ENCODE measurements at regions not wholly inside any gene's neighbourhood (a gene's known extent, or its start where the extent isn't known, plus 50 kb on each side); places are given as distances from the start of the nearest gene placed in this dataset.

GRCh38 chr10:105658696-105659095 is 1017.6 kb downstream of the SORCS3 start:
- no peaks in the 10 kb centered on the region for H3K36me3 ChIP-seq (ENCODE audit: insufficient read depth, low read length)
- no peaks in the 10 kb centered on the region for H3K9me3 ChIP-seq (ENCODE audit: low read length)
- H3K27ac ChIP-seq (ENCODE audit: low read depth, low read length) = no peak overlapping the region
- no peaks in the 10 kb centered on the region for H3K27me3 ChIP-seq (ENCODE audit: control insufficient read depth in 1 of 2, insufficient read depth in 2 of 2, low read length in 2 of 2)
- no peak overlapping the region for H3K9ac ChIP-seq (ENCODE audit: low read length)
- no peaks in the 10 kb centered on the region for H3K4me1 ChIP-seq (ENCODE audit: insufficient read depth, low read length)
- no peak overlapping the region for H3K4me3 ChIP-seq (ENCODE audit: low read depth in 1 of 2, low read length in 2 of 2)

- no peak overlapping the region for H3K9ac ChIP-seq (ENCODE audit: low read length)
- H3K4me3 ChIP-seq (ENCODE audit: low read depth in 1 of 2, low read length in 2 of 2) = no peak overlapping the region
- H3K27me3 ChIP-seq (ENCODE audit: control insufficient read depth in 1 of 2, insufficient read depth in 2 of 2, low read length in 2 of 2) = no peaks in the 10 kb centered on the region
- no peaks in the 10 kb centered on the region for H3K36me3 ChIP-seq (ENCODE audit: insufficient read depth, low read length)
- no peak overlapping the region for H3K27ac ChIP-seq (ENCODE audit: low read depth, low read length)
- no peaks in the 10 kb centered on the region for H3K4me1 ChIP-seq (ENCODE audit: insufficient read depth, low read length)
- H3K9me3 ChIP-seq (ENCODE audit: low read length) = no peaks in the 10 kb centered on the region
Observed at GRCh38 chr10:105656856-105657255, 1015.8 kb downstream of the SORCS3 start.

- H3K4me1 ChIP-seq (ENCODE audit: insufficient read depth, low read length) = no peaks in the 10 kb centered on the region
- H3K4me3 ChIP-seq (ENCODE audit: low read depth in 1 of 2, low read length in 2 of 2) = no peak overlapping the region
- no peak overlapping the region for H3K27ac ChIP-seq (ENCODE audit: low read depth, low read length)
- no peak overlapping the region for H3K9ac ChIP-seq (ENCODE audit: low read length)
- no peaks in the 10 kb centered on the region for H3K27me3 ChIP-seq (ENCODE audit: control insufficient read depth in 1 of 2, insufficient read depth in 2 of 2, low read length in 2 of 2)
- H3K9me3 ChIP-seq (ENCODE audit: low read length) = no peaks in the 10 kb centered on the region
- no peaks in the 10 kb centered on the region for H3K36me3 ChIP-seq (ENCODE audit: insufficient read depth, low read length)
Observed at GRCh38 chr10:105650306-105650705, 1009.2 kb downstream of the SORCS3 start.

- Histone ChIP-seq H3K27ac (ENCODE audit: low read depth, low read length) (no peak overlapping the region), H3K4me3 (ENCODE audit: low read depth in 1 of 2, low read length in 2 of 2) (no peak overlapping the region), H3K36me3 (ENCODE audit: insufficient read depth, low read length) (no peaks in the 10 kb centered on the region), H3K9me3 (ENCODE audit: low read length) (no peaks in the 10 kb centered on the region), H3K27me3 (ENCODE audit: control insufficient read depth in 1 of 2, insufficient read depth in 2 of 2, low read length in 2 of 2) (no peaks in the 10 kb centered on the region), H3K4me1 (ENCODE audit: insufficient read depth, low read length) (no peaks in the 10 kb centered on the region), H3K9ac (ENCODE audit: low read length) (no peak overlapping the region)
Observed at GRCh38 chr10:105647354-105647753, 1006.3 kb downstream of the SORCS3 start.

- H3K27me3 ChIP-seq (ENCODE audit: control insufficient read depth in 1 of 2, insufficient read depth in 2 of 2, low read length in 2 of 2) = no peaks in the 10 kb centered on the region
- H3K4me1 ChIP-seq (ENCODE audit: insufficient read depth, low read length) = no peaks in the 10 kb centered on the region
- H3K9me3 ChIP-seq (ENCODE audit: low read length) = no peaks in the 10 kb centered on the region
- no peak overlapping the region for H3K4me3 ChIP-seq (ENCODE audit: low read depth in 1 of 2, low read length in 2 of 2)
- no peak overlapping the region for H3K9ac ChIP-seq (ENCODE audit: low read length)
- H3K36me3 ChIP-seq (ENCODE audit: insufficient read depth, low read length) = no peaks in the 10 kb centered on the region
- no peak overlapping the region for H3K27ac ChIP-seq (ENCODE audit: low read depth, low read length)
Observed at GRCh38 chr10:105644978-105645377, 1003.9 kb downstream of the SORCS3 start.

- Histone ChIP-seq H3K27ac (ENCODE audit: low read depth, low read length) (no peak overlapping the region), H3K4me1 (ENCODE audit: insufficient read depth, low read length) (no peaks in the 10 kb centered on the region), H3K4me3 (ENCODE audit: low read depth in 1 of 2, low read length in 2 of 2) (no peak overlapping the region), H3K9ac (ENCODE audit: low read length) (no peak overlapping the region), H3K9me3 (ENCODE audit: low read length) (no peaks in the 10 kb centered on the region), H3K27me3 (ENCODE audit: control insufficient read depth in 1 of 2, insufficient read depth in 2 of 2, low read length in 2 of 2) (no peaks in the 10 kb centered on the region), H3K36me3 (ENCODE audit: insufficient read depth, low read length) (no peaks in the 10 kb centered on the region)
Observed at GRCh38 chr10:105644559-105644958, 1003.5 kb downstream of the SORCS3 start.

GRCh38 chr10:105644091-105644490 is 1003.0 kb downstream of the SORCS3 start:
- H3K36me3 ChIP-seq (ENCODE audit: insufficient read depth, low read length) = no peaks in the 10 kb centered on the region
- H3K4me1 ChIP-seq (ENCODE audit: insufficient read depth, low read length) = no peaks in the 10 kb centered on the region
- H3K4me3 ChIP-seq (ENCODE audit: low read depth in 1 of 2, low read length in 2 of 2) = no peak overlapping the region
- no peaks in the 10 kb centered on the region for H3K27me3 ChIP-seq (ENCODE audit: control insufficient read depth in 1 of 2, insufficient read depth in 2 of 2, low read length in 2 of 2)
- H3K9ac ChIP-seq (ENCODE audit: low read length) = no peak overlapping the region
- H3K9me3 ChIP-seq (ENCODE audit: low read length) = no peaks in the 10 kb centered on the region
- no peak overlapping the region for H3K27ac ChIP-seq (ENCODE audit: low read depth, low read length)

GRCh38 chr10:105643660-105644059 is 1002.6 kb downstream of the SORCS3 start:
- Histone ChIP-seq H3K9me3 (ENCODE audit: low read length) (no peaks in the 10 kb centered on the region), H3K4me1 (ENCODE audit: insufficient read depth, low read length) (no peaks in the 10 kb centered on the region), H3K4me3 (ENCODE audit: low read depth in 1 of 2, low read length in 2 of 2) (no peak overlapping the region), H3K27me3 (ENCODE audit: control insufficient read depth in 1 of 2, insufficient read depth in 2 of 2, low read length in 2 of 2) (no peaks in the 10 kb centered on the region), H3K9ac (ENCODE audit: low read length) (no peak overlapping the region), H3K27ac (ENCODE audit: low read depth, low read length) (no peak overlapping the region), H3K36me3 (ENCODE audit: insufficient read depth, low read length) (no peaks in the 10 kb centered on the region)

- no peaks in the 10 kb centered on the region for H3K27me3 ChIP-seq (ENCODE audit: control insufficient read depth in 1 of 2, insufficient read depth in 2 of 2, low read length in 2 of 2)
- H3K4me1 ChIP-seq (ENCODE audit: insufficient read depth, low read length) = no peaks in the 10 kb centered on the region
- H3K27ac ChIP-seq (ENCODE audit: low read depth, low read length) = no peak overlapping the region
- no peaks in the 10 kb centered on the region for H3K9me3 ChIP-seq (ENCODE audit: low read length)
- no peaks in the 10 kb centered on the region for H3K36me3 ChIP-seq (ENCODE audit: insufficient read depth, low read length)
- H3K9ac ChIP-seq (ENCODE audit: low read length) = no peak overlapping the region
- no peak overlapping the region for H3K4me3 ChIP-seq (ENCODE audit: low read depth in 1 of 2, low read length in 2 of 2)
Observed at GRCh38 chr10:105634281-105634680, 993.2 kb downstream of the SORCS3 start.

GRCh38 chr10:105615715-105616365 is 974.8 kb downstream of the SORCS3 start:
- no peaks in the 10 kb centered on the region for H3K27me3 ChIP-seq (ENCODE audit: control insufficient read depth in 1 of 2, insufficient read depth in 2 of 2, low read length in 2 of 2)
- H3K27ac ChIP-seq (ENCODE audit: low read depth, low read length) = no peak overlapping the region
- no peaks in the 10 kb centered on the region for H3K36me3 ChIP-seq (ENCODE audit: insufficient read depth, low read length)
- no peak overlapping the region for H3K9ac ChIP-seq (ENCODE audit: low read length)
- no peak overlapping the region for H3K4me3 ChIP-seq (ENCODE audit: low read depth in 1 of 2, low read length in 2 of 2)
- H3K4me1 ChIP-seq (ENCODE audit: insufficient read depth, low read length) = no peaks in the 10 kb centered on the region
- H3K9me3 ChIP-seq (ENCODE audit: low read length) = no peaks in the 10 kb centered on the region

- Histone ChIP-seq H3K4me1 (ENCODE audit: insufficient read depth, low read length) (no peaks in the 10 kb centered on the region), H3K27ac (ENCODE audit: low read depth, low read length) (no peak overlapping the region), H3K9me3 (ENCODE audit: low read length) (no peaks in the 10 kb centered on the region), H3K36me3 (ENCODE audit: insufficient read depth, low read length) (no peaks in the 10 kb centered on the region), H3K27me3 (ENCODE audit: control insufficient read depth in 1 of 2, insufficient read depth in 2 of 2, low read length in 2 of 2) (no peaks in the 10 kb centered on the region), H3K4me3 (ENCODE audit: low read depth in 1 of 2, low read length in 2 of 2) (no peak overlapping the region), H3K9ac (ENCODE audit: low read length) (no peak overlapping the region)
Observed at GRCh38 chr10:105611244-105611798, 970.2 kb downstream of the SORCS3 start.

- H3K9ac ChIP-seq (ENCODE audit: low read length) = no peak overlapping the region
- H3K27ac ChIP-seq (ENCODE audit: low read depth, low read length) = no peak overlapping the region
- no peaks in the 10 kb centered on the region for H3K27me3 ChIP-seq (ENCODE audit: control insufficient read depth in 1 of 2, insufficient read depth in 2 of 2, low read length in 2 of 2)
- no peaks in the 10 kb centered on the region for H3K36me3 ChIP-seq (ENCODE audit: insufficient read depth, low read length)
- no peaks in the 10 kb centered on the region for H3K4me1 ChIP-seq (ENCODE audit: insufficient read depth, low read length)
- H3K4me3 ChIP-seq (ENCODE audit: low read depth in 1 of 2, low read length in 2 of 2) = no peak overlapping the region
- no peaks in the 10 kb centered on the region for H3K9me3 ChIP-seq (ENCODE audit: low read length)
Observed at GRCh38 chr10:105609451-105609850, 968.4 kb downstream of the SORCS3 start.
